IMR-90 (cell line): ENCODE measurements at regions not wholly inside any gene's neighbourhood (a gene's known extent, or its start where the extent isn't known, plus 50 kb on each side); places are given as distances from the start of the nearest gene placed in this dataset.
"Not testable (repeated sequence)": the region's sequence is repeated elsewhere in the genome, so short reads cannot be mapped to it uniquely, and the experiment has no call there.

ENCODE experiments used
- ATAC-seq: fragments of 200-7000 bp; cut with Tn5 transposase; 2 replicates; pipeline ENCODE4 v1.9.1; 2020; ENCODE audit warnings: low read depth, mild to moderate bottlenecking, moderate library complexity
- BruUV-seq: library from RNA; stranded (reverse); fragments of 400-500 nt; replicated peaks from 2 replicates; lab custom pipeline; 2021; lab: Mats Ljungman, UMichigan
- CTCF ChIA-PET: fragments of 300-600 bp; formaldehyde crosslinking; extraction: SDS; loops from one replicate; lab custom pipeline; 2021; ENCODE audit warnings: antibody characterized with exemption; lab: Yijun Ruan, JAX
- POLR2A ChIA-PET: fragments of 300-600 bp; sonication (Branson Sonifier 250); formaldehyde crosslinking; loops from one replicate; lab custom pipeline; 2022; ENCODE audit warnings: antibody characterized with exemption; ENCODE audit not compliant: unreplicated experiment; lab: Charles Lee
- DNase-seq: peaks from one replicate; pipeline ENCODE4 v3.0.0; 2013
- H2AFZ ChIP-seq: replicated peaks from 2 replicates; pipeline ENCODE3; 2013; ENCODE audit warnings: low read length, mild to moderate bottlenecking; ENCODE audit not compliant: poor library complexity
- H2AK5ac ChIP-seq: 2 replicates; pipeline ENCODE4 v1.6.1; 2013; ENCODE audit warnings: low read depth, low read length, inconsistent platforms
- H2AK9ac ChIP-seq: replicated peaks from 2 replicates; pipeline ENCODE3; 2013; ENCODE audit warnings: mild to moderate bottlenecking, low read depth, low read length, moderate library complexity; ENCODE audit not compliant: poor library complexity
- H2BK120ac ChIP-seq: 2 replicates; pipeline ENCODE4 v1.6.1; 2013; ENCODE audit warnings: low read depth, low read length, inconsistent platforms
- H2BK15ac ChIP-seq: 3 replicates; pipeline ENCODE4 v1.6.1; 2013; ENCODE audit warnings: low read depth, low read length, inconsistent platforms
- H2BK20ac ChIP-seq: 2 replicates; pipeline ENCODE4 v1.6.1; 2013; ENCODE audit warnings: low read depth, mild to moderate bottlenecking, inconsistent platforms, low read length, moderate library complexity
- H2BK5ac ChIP-seq: 2 replicates; pipeline ENCODE4 v1.6.1; 2013; ENCODE audit warnings: mild to moderate bottlenecking, low read depth, low read length, inconsistent platforms; ENCODE audit not compliant: poor library complexity, severe bottlenecking
- H3K14ac ChIP-seq: replicated peaks from 2 replicates; pipeline ENCODE4 v1.6.1; 2013; ENCODE audit warnings: low read depth, low read length, inconsistent platforms
- H3K18ac ChIP-seq: 2 replicates; pipeline ENCODE4 v1.6.1; 2013; ENCODE audit warnings: low read depth, low read length, control low read depth
- H3K23ac ChIP-seq: 2 replicates; pipeline ENCODE4 v1.6.1; 2013; ENCODE audit warnings: low read depth, low read length, inconsistent platforms
- H3K27ac ChIP-seq: 2 replicates; pipeline ENCODE4 v1.5.1; 2013; ENCODE audit warnings: mild to moderate bottlenecking, control low read depth, low read length; ENCODE audit not compliant: insufficient read depth
- H3K27me3 ChIP-seq: 2 replicates; pipeline ENCODE4 v1.6.1; 2013; ENCODE audit warnings: low read length; ENCODE audit not compliant: control insufficient read depth, insufficient read depth
- H3K36me3 ChIP-seq: 2 replicates; pipeline ENCODE4 v1.6.1; 2013; ENCODE audit warnings: low read length, mixed read lengths; ENCODE audit not compliant: control insufficient read depth, insufficient read depth
- H3K4ac ChIP-seq: 2 replicates; pipeline ENCODE4 v1.6.1; 2013; ENCODE audit warnings: low read depth, low read length, inconsistent platforms
- H3K4me1 ChIP-seq: 2 replicates; pipeline ENCODE4 v1.6.1; 2013; ENCODE audit warnings: low read length, mixed read lengths; ENCODE audit not compliant: control insufficient read depth, insufficient read depth
- H3K4me2 ChIP-seq: 2 replicates; pipeline ENCODE4 v1.6.1; 2013; ENCODE audit warnings: low read depth, mild to moderate bottlenecking, control low read depth, low read length, moderate library complexity
- H3K4me3 ChIP-seq: 2 replicates; pipeline ENCODE4 v1.5.1; 2013; ENCODE audit warnings: low read depth, mild to moderate bottlenecking, control low read depth, low read length, moderate library complexity; ENCODE audit not compliant: insufficient read depth
- H3K56ac ChIP-seq: 2 replicates; pipeline ENCODE4 v1.6.1; 2013; ENCODE audit warnings: low read length, inconsistent platforms; ENCODE audit not compliant: insufficient read depth; ENCODE audit errors: extremely low read depth
- H3K79me1 ChIP-seq, 2 experiments: 2 replicates each; pipeline ENCODE4 v1.6.1; 2013; ENCODE audit warnings: low read length in 2 of 2, inconsistent platforms in 1 of 2, low read depth in 1 of 2
- H3K9ac ChIP-seq: 2 replicates; pipeline ENCODE4 v1.6.1; 2013; ENCODE audit warnings: low read depth, low read length, control low read depth
- H3K9me1 ChIP-seq: 2 replicates; pipeline ENCODE4 v1.6.1; 2013; ENCODE audit warnings: low read length, inconsistent platforms; ENCODE audit not compliant: insufficient read depth
- H3K9me3 ChIP-seq: 2 replicates; pipeline ENCODE4 v1.6.1; 2013; ENCODE audit warnings: low read length; ENCODE audit not compliant: control insufficient read depth, insufficient read depth
- H4K20me1 ChIP-seq: 2 replicates; pipeline ENCODE4 v1.6.1; 2013; ENCODE audit warnings: low read length, inconsistent platforms; ENCODE audit not compliant: insufficient read depth
- H4K5ac ChIP-seq: 2 replicates; pipeline ENCODE4 v1.6.1; 2013; ENCODE audit warnings: mild to moderate bottlenecking, low read depth, low read length, control low read depth
- H4K8ac ChIP-seq, 2 experiments: 2 replicates each; pipeline ENCODE4 v1.6.1; 2013; ENCODE audit warnings: low read depth in 2 of 2, low read length in 2 of 2, control low read depth in 1 of 2, inconsistent platforms in 1 of 2
- H4K91ac ChIP-seq: 2 replicates; pipeline ENCODE4 v1.6.1; 2013; ENCODE audit warnings: low read depth, low read length, inconsistent platforms; ENCODE audit not compliant: insufficient read depth
- WGBS, 2 experiments: methylation state at CpG; one replicate each; pipeline versions ENCODE4 v1.1.5 to v1.1.7; 2013; ENCODE audit warnings: missing lambda C conversion rate in 2 of 2; ENCODE audit not compliant: insufficient read length in 1 of 2; ENCODE audit errors: extremely low coverage in 2 of 2; 5-methylcytosine and 5-hydroxymethylcytosine counted together
- dilution Hi-C: fragments of 300-500 bp; cut with HindIII; formaldehyde crosslinking; loops from one replicate; pipeline ENCODE4 v1.14.3; 2018; ENCODE audit warnings: low sequenced_read_pairs; ENCODE audit not compliant: unreplicated experiment
- in situ Hi-C: fragments of 300-500 bp; cut with MboI; formaldehyde crosslinking; loops from 3 replicates; pipeline ENCODE4 v1.14.3; 2019; ENCODE audit warnings: low sequenced_read_pairs, inconsistent platforms, mixed read lengths
- intact Hi-C: fragments of 100-400 bp; cut with micrococcal nuclease; formaldehyde crosslinking; loops from 2 replicates; pipeline ENCODE4 v1.10.0; 2022

DNA sequence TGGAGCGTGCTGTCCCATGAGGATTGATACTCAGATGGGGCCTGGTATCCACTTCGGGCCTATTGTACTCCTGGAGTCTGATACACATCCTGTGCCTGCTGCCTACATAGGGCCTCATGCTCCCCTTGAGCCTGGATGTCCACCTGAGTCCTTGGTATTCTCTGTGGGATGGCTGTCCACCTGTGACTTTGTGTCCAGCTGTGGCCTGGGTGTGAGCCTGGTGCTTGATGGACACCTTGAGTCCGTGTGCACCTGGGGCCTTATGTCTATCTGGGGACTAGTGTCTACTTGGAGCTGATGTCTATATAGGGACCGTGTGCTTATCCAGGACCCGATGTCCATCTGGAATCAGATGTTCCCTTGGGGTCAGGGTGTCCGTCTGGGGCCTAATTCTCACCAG is 75.9 kb upstream of the THOC3 start:
- H4K5ac ChIP-seq, BruUV-seq, intact Hi-C loops, H2BK5ac ChIP-seq, H3K4me3 ChIP-seq, H3K4me2 ChIP-seq, H3K79me1 ChIP-seq, H3K18ac ChIP-seq, POLR2A ChIA-PET, H4K91ac ChIP-seq, CTCF ChIA-PET, dilution Hi-C loops, H4K8ac ChIP-seq, H3K56ac ChIP-seq, H3K9ac ChIP-seq, H3K9me3 ChIP-seq, H3K4ac ChIP-seq, ATAC-seq, H2BK15ac ChIP-seq, DNase-seq, H3K36me3 ChIP-seq, H2BK20ac ChIP-seq, H3K27me3 ChIP-seq, H2AK9ac ChIP-seq, H3K4me1 ChIP-seq, H3K14ac ChIP-seq, H3K9me1 ChIP-seq, H3K23ac ChIP-seq, in situ Hi-C loops, H3K27ac ChIP-seq, H2BK120ac ChIP-seq, H4K20me1 ChIP-seq, H2AK5ac ChIP-seq, H2AFZ ChIP-seq: not testable (repeated sequence)
- no CpG with 5 or more reads among the region's 6 CpGs for WGBS, 2 experiments

DNA sequence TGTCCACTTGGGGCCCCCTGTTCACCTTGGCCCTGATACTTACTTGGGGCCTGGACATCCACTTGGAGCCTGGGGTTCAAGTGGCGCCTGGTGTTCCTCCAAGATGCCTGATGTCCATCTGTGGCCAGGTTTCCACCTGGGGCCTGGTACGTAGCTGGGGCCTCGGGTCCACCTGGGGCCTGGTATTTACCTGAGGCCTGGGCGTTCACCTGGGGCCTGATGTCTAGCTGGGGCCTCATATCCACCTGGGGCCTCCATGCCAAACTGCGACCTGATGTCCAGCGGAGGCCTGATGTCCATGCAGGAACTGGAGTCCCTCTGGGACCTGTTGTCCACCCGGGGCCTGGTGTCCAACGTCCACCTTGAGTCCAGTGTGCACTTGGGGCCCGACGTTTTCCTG is 76.3 kb upstream of the THOC3 start:
- H2BK20ac ChIP-seq, BruUV-seq, H3K56ac ChIP-seq, H4K5ac ChIP-seq, H3K9me3 ChIP-seq, intact Hi-C loops, H3K27ac ChIP-seq, H2BK120ac ChIP-seq, DNase-seq, H4K20me1 ChIP-seq, H2AFZ ChIP-seq, H4K91ac ChIP-seq, H3K36me3 ChIP-seq, H2AK9ac ChIP-seq, H3K4me3 ChIP-seq, H2AK5ac ChIP-seq, H3K9ac ChIP-seq, H3K4me1 ChIP-seq, H3K27me3 ChIP-seq, H2BK15ac ChIP-seq, H3K23ac ChIP-seq, H3K4ac ChIP-seq, dilution Hi-C loops, H3K4me2 ChIP-seq, ATAC-seq, CTCF ChIA-PET, H3K14ac ChIP-seq, H3K18ac ChIP-seq, H3K9me1 ChIP-seq, H3K79me1 ChIP-seq, in situ Hi-C loops, POLR2A ChIA-PET, H4K8ac ChIP-seq, H2BK5ac ChIP-seq: not testable (repeated sequence)
- WGBS, 2 experiments = no CpG with 5 or more reads among the region's 10 CpGs
